AG20443 (cell line): ENCODE measurements at regions not wholly inside any gene's neighbourhood (a gene's known extent, or its start where the extent isn't known, plus 50 kb on each side); places are given as distances from the start of the nearest gene placed in this dataset.
"Not testable (repeated sequence)": the region's sequence is repeated elsewhere in the genome, so short reads cannot be mapped to it uniquely, and the experiment has no call there.

Source experiments
- DNase-seq: peaks from one replicate; pipeline ENCODE4 v3.0.0; 2012; ENCODE audit warnings: low spot score, mixed read lengths

DNA sequence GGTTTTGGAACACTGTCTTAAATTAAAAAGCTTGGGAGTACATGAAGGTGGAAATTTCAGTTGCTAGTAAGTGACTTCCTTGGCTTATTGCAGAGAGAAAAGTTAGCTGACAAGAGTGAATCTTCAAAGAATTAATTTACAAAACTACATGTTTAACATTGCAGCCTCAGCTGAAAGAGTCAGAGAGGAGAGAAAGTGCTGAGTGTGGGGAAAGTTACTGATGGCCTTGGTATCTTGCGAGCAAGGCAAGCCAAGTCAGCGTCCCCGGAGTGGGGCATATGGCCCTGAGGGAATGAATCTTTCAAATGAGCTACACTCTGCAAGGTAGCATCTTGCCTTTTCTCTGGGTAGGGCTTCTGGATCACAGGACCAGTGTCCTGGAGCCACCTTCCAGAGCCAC, 131.3 kb downstream of the LPIN1 start:
- DNase-seq: no peak

DNA sequence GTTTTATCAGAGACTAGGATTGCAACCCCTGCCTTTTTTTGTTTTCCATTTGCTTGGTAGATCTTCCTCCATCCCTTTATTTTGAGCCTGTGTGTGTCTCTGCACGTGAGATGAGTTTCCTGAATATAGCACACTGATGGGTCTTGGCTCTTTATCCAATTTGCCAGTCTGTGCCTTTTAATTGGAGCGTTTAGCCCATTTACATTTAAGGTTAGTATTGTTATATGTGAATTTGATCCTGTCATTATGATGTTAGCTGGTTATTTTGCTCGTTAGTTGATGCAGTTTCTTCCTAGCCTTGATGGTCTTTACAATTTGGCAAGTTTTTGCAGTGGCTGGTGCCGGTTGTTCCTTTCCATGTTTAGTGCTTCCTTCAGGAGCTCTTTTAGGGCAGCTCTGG, 138.8 kb downstream of the LPIN1 start:
- DNase-seq: not testable (repeated sequence)

- DNase-seq: not testable (repeated sequence)
Observed at GRCh38 chr2:11886899-11887298, 140.5 kb downstream of the LPIN1 start.

GRCh38 chr2:11889101-11889850, 142.8 kb downstream of the LPIN1 start:
- no peak for DNase-seq

DNA sequence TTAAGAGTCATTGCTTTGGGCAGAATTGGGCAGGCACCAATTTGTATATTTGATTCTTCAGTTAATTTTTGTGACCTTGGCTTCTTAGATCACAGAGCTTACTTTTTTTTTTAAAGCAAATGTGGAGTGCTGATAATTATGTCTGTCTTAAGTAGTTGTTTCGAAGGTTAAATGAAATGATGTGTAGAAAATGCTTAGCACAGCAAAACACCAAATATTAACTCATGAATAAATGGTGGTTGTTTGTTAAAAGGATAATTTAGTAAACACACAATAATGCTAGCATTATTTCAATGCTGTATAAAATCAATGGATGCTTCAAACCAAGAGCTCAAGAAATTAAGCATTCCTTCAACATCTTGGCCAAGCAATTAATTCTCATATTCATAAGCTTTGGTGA, 143.4 kb downstream of the LPIN1 start:
- DNase-seq: no peak

DNA sequence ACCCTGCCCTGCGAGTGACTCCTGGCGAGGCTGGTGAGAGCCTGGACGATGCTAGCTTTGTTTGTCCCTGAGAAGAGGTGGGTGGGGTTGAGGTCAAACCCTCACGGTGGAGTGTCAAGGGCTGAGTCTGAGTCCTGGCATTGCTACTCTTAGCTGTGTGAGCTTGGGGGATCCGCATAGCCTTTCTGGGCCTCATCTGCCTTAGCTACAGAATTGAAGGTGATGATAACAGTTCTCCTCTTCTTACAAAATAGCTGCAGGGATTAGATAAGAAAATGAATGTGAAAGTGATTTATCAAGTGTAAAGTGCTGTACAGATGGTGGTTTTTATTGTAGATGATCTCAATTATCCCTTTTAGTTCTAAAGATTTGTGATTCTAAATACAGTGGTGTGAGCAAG, 144.6 kb downstream of the LPIN1 start:
- no peak for DNase-seq

DNA sequence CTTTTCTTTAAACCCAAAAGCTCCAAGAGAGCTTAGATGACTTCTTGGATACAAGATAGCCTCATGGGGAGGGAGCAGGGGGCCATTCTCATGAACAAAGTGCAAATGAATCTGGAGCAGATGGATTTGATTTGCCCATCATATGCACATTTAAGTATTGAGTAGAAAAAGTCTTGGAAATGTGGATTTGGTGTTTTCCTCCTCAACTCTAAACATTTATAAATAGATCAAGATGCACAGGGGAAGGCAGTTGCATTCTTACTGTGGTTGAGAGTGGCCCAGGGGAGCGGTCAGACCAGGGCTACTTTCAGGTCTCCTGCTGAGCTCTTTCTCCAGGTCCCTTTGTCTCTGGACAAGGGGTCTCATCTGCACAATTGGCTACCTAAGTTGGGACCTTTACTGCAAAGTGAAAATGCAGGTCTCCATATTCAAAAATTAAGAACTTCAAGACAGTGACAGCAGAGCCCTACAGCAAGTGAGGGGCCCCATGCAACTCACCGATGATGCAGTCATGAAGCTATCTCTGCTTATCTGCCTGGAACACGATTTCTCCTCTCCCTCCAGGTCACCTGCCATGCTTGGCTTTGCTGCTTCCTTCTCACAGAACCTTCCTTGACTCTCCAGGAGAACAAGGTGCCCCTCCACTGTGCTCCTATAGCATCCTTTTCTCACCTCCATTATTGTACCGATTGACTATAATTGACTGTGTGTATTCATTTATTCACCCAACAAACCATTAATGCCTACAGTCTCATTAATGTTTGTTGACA, 145.4 kb downstream of the LPIN1 start:
- DNase-seq: no peak

DNA sequence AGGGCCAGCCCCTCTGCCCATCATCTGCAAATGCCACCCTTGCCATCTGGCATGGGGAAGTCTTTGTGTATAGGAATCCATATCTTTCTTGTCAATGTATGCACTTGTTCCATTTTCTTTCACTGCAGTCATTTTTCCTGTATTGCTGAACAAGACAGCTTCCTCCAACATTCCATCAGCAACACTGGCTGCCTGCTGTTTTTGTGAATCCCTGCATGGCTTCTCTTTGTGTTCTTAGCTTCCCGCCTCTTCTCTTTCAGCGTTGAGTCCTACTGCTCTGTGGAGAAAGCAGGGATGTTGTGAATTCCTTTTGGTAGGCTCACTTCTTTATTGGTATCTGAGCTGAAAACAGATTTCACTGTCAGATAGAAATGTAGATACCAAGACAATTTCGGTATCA, 150.0 kb downstream of the LPIN1 start:
- DNase-seq: no peak

- no peak for DNase-seq
Observed at GRCh38 chr2:11898576-11898975, 152.1 kb downstream of the LPIN1 start.

DNA sequence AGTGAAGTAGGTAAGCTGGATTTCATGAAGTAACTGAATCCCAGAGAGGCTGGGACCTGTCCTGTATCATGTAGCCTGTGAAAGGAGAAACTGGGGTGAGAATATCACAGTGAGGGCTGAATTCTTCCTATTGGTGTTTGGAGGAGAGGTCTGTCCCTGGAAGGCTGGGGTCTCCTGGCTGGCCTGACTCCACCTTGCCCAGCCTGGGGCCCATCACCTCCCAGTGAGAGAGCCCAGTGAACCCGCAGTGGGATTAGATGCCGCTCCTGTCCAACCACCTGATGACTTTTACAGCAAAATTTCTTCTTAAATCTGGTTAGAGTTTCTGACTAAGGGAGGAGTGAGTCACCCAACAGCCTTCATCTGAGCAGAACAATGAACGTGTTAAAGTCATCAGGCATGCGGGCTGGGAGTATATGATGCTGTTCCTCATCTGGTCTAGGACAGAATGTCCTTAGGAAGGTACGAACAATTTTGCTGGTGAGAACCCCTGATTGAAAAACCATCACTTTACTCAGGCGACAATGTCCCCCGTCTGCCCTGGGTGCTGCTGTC, 152.9 kb downstream of the LPIN1 start:
- DNase-seq: peak; percentile 77

GRCh38 chr2:11900891-11901290, 154.5 kb downstream of the LPIN1 start:
- not testable (repeated sequence) for DNase-seq

- DNase-seq: no peak
Observed at GRCh38 chr2:11901351-11902069, 155.1 kb downstream of the LPIN1 start.

DNA sequence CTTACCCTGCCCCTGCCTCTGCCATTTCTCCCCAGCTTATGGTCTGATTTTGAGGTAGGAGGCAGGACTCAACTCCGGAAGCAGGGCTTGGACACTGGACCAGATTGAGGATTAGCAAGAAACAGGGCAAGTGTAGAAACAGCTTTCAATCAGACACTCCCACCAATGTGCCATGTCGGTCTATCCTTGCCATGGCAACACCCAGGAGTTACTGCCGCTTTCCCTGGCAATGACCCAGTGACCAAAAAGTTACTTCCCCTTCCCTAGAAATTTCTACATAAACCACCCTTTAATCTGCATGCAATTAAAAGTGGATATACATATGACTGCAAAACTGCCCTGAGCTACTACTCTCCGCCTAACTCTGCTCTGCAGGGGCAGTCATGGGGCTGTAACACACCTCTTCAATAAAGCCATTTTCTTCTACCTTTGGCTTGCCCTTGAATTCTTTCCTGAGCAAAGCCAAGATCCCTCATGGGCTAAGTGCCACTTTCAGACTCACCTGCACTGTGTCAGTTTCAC, 156.7 kb downstream of the LPIN1 start:
- no peak for DNase-seq

DNA sequence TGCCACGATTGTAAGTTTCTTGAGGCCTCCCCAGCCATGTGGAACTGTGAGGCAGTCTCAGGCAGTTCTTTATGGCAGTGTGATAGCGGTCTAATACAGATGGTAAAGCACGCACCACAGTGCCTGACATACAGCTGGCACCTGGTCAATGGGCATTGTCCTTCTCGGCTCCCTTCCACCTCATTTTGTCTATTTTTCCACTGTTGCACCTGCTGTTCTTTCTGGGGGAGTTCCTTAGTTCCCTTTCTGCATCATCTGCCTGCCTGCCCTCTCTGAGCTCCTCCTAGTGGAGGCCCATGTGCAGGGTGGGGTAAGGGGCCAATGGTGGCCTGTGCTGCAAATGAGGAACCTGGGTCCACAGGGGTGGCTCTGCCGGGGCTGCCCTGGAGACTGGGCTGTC, 157.6 kb downstream of the LPIN1 start:
- DNase-seq: no peak

- no peak for DNase-seq
Observed at GRCh38 chr2:11904941-11905340, 158.5 kb downstream of the LPIN1 start.

DNA sequence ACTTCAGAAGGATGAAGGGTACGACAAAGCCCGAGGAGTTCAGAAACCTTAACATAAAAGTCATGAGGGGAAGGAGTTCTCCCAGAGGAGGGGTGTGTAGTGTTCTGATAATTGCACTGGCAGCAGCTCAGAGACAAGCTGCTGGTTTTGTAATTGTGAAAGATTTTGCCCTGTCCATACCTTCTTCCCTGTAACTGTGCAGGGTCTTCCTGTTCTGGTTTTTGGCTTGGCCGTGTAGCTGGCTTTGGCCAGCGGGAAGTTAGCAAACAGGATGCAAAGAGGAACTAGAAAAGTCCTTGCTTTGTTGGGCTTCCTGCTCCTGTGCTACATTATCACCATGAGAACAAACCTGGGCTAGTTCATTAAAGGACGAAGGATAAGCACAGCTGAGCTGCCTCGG, 160.8 kb downstream of the LPIN1 start:
- DNase-seq: no peak

DNA sequence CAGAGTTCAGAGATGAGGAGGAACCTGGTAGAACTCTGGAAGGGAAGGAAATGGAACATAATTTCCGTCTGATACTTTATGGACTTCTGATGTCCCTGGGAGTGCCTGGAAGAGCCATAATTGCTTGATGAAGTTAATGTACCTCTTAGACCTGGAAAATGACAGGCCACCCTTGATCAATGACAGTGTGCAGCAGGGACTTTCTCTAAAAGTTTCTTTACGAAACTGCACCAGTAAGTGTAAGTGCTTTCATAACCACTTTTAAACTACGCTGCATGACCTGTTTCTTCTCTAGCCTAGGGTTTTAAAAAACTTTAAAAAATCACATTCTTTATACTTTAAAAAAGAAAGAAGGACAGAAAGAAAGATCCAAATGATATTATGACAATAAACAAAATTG, 164.5 kb downstream of the LPIN1 start:
- DNase-seq: no peak

DNA sequence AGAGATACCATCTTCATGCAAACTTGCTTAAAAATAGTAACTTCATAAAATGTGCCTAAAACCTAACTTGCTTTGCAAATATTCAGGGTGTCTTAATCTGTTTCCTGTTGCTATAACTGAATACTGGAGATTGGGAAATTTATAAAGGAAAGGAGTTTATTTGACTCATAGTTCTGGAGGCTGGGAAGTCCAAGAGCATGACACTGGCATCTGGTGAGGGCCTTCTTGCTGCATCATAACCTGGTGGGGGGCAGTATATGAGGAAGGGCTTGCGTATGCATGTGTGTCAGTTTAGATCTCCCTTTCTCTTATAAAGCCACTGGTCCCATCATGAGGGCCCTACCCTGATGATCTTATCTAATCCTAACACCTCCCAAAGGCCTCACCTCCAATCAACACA, 166.5 kb downstream of the LPIN1 start:
- no peak for DNase-seq

DNA sequence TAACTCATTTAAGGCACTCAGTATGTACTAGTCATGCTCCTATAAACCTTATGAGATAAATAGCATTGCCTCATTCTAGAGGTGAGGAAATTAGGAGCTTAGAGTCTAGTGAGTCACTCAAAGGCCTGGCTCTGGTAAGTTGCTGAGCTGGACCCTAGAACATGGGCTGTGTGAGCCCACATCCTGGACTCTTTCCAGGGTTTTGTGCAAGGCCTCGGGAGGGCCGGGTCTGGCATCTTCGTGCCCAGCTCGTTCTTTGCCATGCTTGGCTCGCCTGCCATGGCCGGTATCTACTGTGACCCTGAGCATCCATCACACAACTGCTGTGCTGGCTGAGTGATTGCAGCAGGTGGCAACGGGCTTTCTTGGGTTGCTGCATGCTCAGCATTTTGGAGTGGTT, 168.0 kb downstream of the LPIN1 start:
- DNase-seq: no peak

DNA sequence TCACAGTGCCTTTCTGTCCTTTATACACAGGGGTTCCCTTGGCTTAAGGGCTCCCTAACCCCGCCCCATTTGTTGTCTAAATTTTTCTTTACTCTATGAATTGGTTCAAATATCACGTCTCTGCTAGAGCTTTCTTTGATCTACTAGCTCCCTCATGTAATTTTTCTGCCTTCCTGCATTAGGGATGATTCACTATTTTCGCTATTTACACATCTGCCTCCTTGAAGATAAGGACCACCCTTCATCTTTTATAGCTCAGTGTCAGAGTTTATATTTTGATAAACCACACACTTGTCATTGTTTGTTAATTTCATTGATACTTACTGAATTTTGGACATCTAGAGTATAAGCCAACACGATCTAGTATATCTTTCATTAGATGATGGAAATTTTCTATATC, 169.2 kb downstream of the LPIN1 start:
- no peak for DNase-seq

DNA sequence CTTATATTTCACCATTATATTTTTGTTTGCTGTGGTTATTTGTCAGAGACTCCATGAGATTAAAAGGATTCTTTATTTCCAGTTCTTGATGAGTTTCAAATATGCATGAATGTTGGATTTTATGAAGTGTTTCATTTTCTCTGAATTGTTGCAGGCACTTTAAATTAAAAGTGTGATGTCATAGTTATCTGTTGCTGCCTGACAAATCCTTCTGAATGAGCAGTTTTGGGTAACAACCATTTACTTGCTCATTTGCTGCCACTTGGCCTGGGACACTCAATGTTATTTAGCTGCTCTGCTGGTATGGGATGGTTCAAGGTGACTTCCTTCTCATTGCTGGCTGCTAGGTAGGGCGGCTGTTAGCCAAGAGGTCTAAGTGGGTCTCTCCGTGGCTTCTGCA, 173.5 kb downstream of the LPIN1 start:
- DNase-seq: no peak

GRCh38 chr2:11920993-11921583, 174.7 kb downstream of the LPIN1 start:
- DNase-seq: no peak
